Adipocyte (in vitro differentiated cells): ENCODE measurements at regions not wholly inside any gene's neighbourhood (a gene's known extent, or its start where the extent isn't known, plus 50 kb on each side); places are given as distances from the start of the nearest gene placed in this dataset.

Experiments used
- DNase-seq: peaks from one replicate; pipeline ENCODE4 v3.0.0-alpha.2; 2015; ENCODE audit warnings: low read depth
- H3K27me3 ChIP-seq: replicated peaks from 2 replicates; pipeline ENCODE4 v1.7.0; 2013; ENCODE audit warnings: mild to moderate bottlenecking, low read length, moderate library complexity; ENCODE audit not compliant: control insufficient read depth, insufficient read depth
- H3K36me3 ChIP-seq: 2 replicates; pipeline ENCODE4 v1.7.0; 2013; ENCODE audit warnings: low read length, mild to moderate bottlenecking, moderate library complexity; ENCODE audit not compliant: control insufficient read depth, insufficient read depth, severe bottlenecking
- H3K4me1 ChIP-seq: 2 replicates; pipeline ENCODE4 v1.7.0; 2013; ENCODE audit warnings: mild to moderate bottlenecking, low read length, moderate library complexity; ENCODE audit not compliant: control insufficient read depth, insufficient read depth
- H3K4me3 ChIP-seq: 2 replicates; pipeline ENCODE4 v1.7.0; 2013; ENCODE audit warnings: mild to moderate bottlenecking, low read length, moderate library complexity
- H3K9ac ChIP-seq: 2 replicates; pipeline ENCODE4 v1.7.0; 2013; ENCODE audit warnings: mild to moderate bottlenecking, low read length, moderate library complexity
- H3K9me3 ChIP-seq: 2 replicates; pipeline ENCODE4 v1.7.0; 2013; ENCODE audit warnings: mild to moderate bottlenecking, low read length, moderate library complexity; ENCODE audit not compliant: control insufficient read depth

GRCh38 chr1:68994096-68994495 lies 497.2 kb upstream of the DEPDC1 start:
- H3K36me3 ChIP-seq: no peaks in the 10 kb centered on the region
- no peaks in the 10 kb centered on the region for H3K9me3 ChIP-seq
- H3K4me3 ChIP-seq: no peak overlapping the region
- no peaks in the 10 kb centered on the region for H3K27me3 ChIP-seq
- no peaks in the 10 kb centered on the region for H3K4me1 ChIP-seq
- H3K9ac ChIP-seq: no peak overlapping the region
- DNase-seq: no peak

- peaks cover 13% of the 10 kb centered on the region for H3K9me3 ChIP-seq
These were observed 519.6 kb upstream of the DEPDC1 start for GRCh38 chr1:69016468-69016867.

GRCh38 chr1:69029649-69030048 lies 532.8 kb upstream of the DEPDC1 start:
- H3K4me1 ChIP-seq: no peaks in the 10 kb centered on the region
- H3K36me3 ChIP-seq: no peaks in the 10 kb centered on the region
- H3K9ac ChIP-seq: no peak overlapping the region
- no peak for DNase-seq
- H3K4me3 ChIP-seq: no peak overlapping the region
- no peaks in the 10 kb centered on the region for H3K27me3 ChIP-seq
- peaks cover 15% of the 10 kb centered on the region for H3K9me3 ChIP-seq

More at GRCh38 chr1:69016468-69016867, 519.6 kb upstream of the DEPDC1 start:
- DNase-seq: no peak
- Histone ChIP-seq H3K36me3 (no peaks in the 10 kb centered on the region), H3K27me3 (no peaks in the 10 kb centered on the region), H3K4me1 (no peaks in the 10 kb centered on the region), H3K4me3 (no peak overlapping the region), H3K9ac (no peak overlapping the region)

- H3K36me3 ChIP-seq: no peaks in the 10 kb centered on the region
- H3K9ac ChIP-seq: no peak overlapping the region
- no peaks in the 10 kb centered on the region for H3K27me3 ChIP-seq
- H3K4me1 ChIP-seq: no peaks in the 10 kb centered on the region
- no peak for DNase-seq
- peaks cover 19% of the 10 kb centered on the region for H3K9me3 ChIP-seq
- no peak overlapping the region for H3K4me3 ChIP-seq
These were observed 529.3 kb upstream of the LRRC7 start for GRCh38 chr1:69038379-69038778.

GRCh38 chr1:69045572-69045971 lies 522.1 kb upstream of the LRRC7 start:
- H3K9ac ChIP-seq: no peak overlapping the region
- no peaks in the 10 kb centered on the region for H3K27me3 ChIP-seq
- H3K36me3 ChIP-seq: no peaks in the 10 kb centered on the region
- peaks cover 6% of the 10 kb centered on the region for H3K9me3 ChIP-seq
- H3K4me3 ChIP-seq: no peak overlapping the region
- H3K4me1 ChIP-seq: no peaks in the 10 kb centered on the region
- no peak for DNase-seq

- Histone ChIP-seq H3K4me3 (no peak overlapping the region), H3K36me3 (no peaks in the 10 kb centered on the region), H3K4me1 (no peaks in the 10 kb centered on the region), H3K27me3 (no peaks in the 10 kb centered on the region), H3K9ac (no peak overlapping the region), H3K9me3 (no peaks in the 10 kb centered on the region)
- DNase-seq: no peak
These were observed 512.5 kb upstream of the LRRC7 start for GRCh38 chr1:69055194-69055593.

- no peaks in the 10 kb centered on the region for H3K27me3 ChIP-seq
- no peak for DNase-seq
- no peaks in the 10 kb centered on the region for H3K36me3 ChIP-seq
- no peak overlapping the region for H3K9ac ChIP-seq
- no peaks in the 10 kb centered on the region for H3K9me3 ChIP-seq
- no peak overlapping the region for H3K4me3 ChIP-seq
- H3K4me1 ChIP-seq: no peaks in the 10 kb centered on the region
These were observed 509.3 kb upstream of the LRRC7 start for GRCh38 chr1:69058454-69058853.

GRCh38 chr1:69070660-69071373 lies 496.9 kb upstream of the LRRC7 start:
- Histone ChIP-seq H3K4me3 (no peak overlapping the region), H3K36me3 (no peaks in the 10 kb centered on the region), H3K9ac (no peak overlapping the region), H3K27me3 (no peaks in the 10 kb centered on the region), H3K4me1 (no peaks in the 10 kb centered on the region), H3K9me3 (peaks cover 24% of the 10 kb centered on the region)
- no peak for DNase-seq

- Histone ChIP-seq H3K36me3 (no peaks in the 10 kb centered on the region), H3K4me3 (no peak overlapping the region), H3K9me3 (peaks cover 22% of the 10 kb centered on the region), H3K4me1 (no peaks in the 10 kb centered on the region), H3K9ac (no peak overlapping the region), H3K27me3 (no peaks in the 10 kb centered on the region)
- DNase-seq: no peak
These were observed 494.5 kb upstream of the LRRC7 start for GRCh38 chr1:69073176-69073575.

GRCh38 chr1:69076631-69077030 lies 491.1 kb upstream of the LRRC7 start:
- DNase-seq: no peak
- H3K9me3 ChIP-seq: no peaks in the 10 kb centered on the region

GRCh38 chr1:69077198-69077597 lies 490.5 kb upstream of the LRRC7 start:
- Histone ChIP-seq H3K36me3 (no peaks in the 10 kb centered on the region), H3K4me3 (no peak overlapping the region), H3K9me3 (no peaks in the 10 kb centered on the region), H3K27me3 (no peaks in the 10 kb centered on the region), H3K4me1 (peaks cover 12% of the 10 kb centered on the region), H3K9ac (no peak overlapping the region)
- no peak for DNase-seq

More at GRCh38 chr1:69076631-69077030, 491.1 kb upstream of the LRRC7 start:
- Histone ChIP-seq H3K4me1 (peaks cover 6% of the 10 kb centered on the region), H3K9ac (no peak overlapping the region), H3K36me3 (no peaks in the 10 kb centered on the region), H3K27me3 (no peaks in the 10 kb centered on the region), H3K4me3 (no peak overlapping the region)

GRCh38 chr1:69077633-69078032 lies 490.1 kb upstream of the LRRC7 start:
- Histone ChIP-seq H3K27me3 (no peaks in the 10 kb centered on the region), H3K4me1 (peaks cover 12% of the 10 kb centered on the region), H3K9me3 (no peaks in the 10 kb centered on the region), H3K9ac (no peak overlapping the region), H3K4me3 (no peak overlapping the region), H3K36me3 (no peaks in the 10 kb centered on the region)
- DNase-seq: no peak
